Lower leg skin (tissue), 3 donors: ENCODE measurements at regions not wholly inside any gene's neighbourhood (a gene's known extent, or its start where the extent isn't known, plus 50 kb on each side); places are given as distances from the start of the nearest gene placed in this dataset.

ENCODE experiments used
- CTCF ChIP-seq, 3 donors: fragments of 450-650 bp; IDR thresholded peaks; one replicate each; pipeline ENCODE4 v1.5.1; 2016; ENCODE audit warnings: antibody characterized with exemption in 3 of 3, mild to moderate bottlenecking in 3 of 3, moderate library complexity in 2 of 3
- POLR2A ChIP-seq, 2 donors: fragments of 450-650 bp; IDR thresholded peaks; one replicate each; pipeline ENCODE4 v1.6.1; 2016 to 2017; ENCODE audit warnings: antibody characterized with exemption in 2 of 2, mild to moderate bottlenecking in 1 of 2, moderate library complexity in 1 of 2

- TF ChIP-seq CTCF (IDR thresholded peaks at IDR 0.05) = no peak
- no peak for TF ChIP-seq POLR2A (IDR thresholded peaks at IDR 0.05)
These were observed 539.7 kb upstream of the CDH11 start for GRCh38 chr16:65661558-65661957.
